GM18907 (cell line): ENCODE measurements at regions not wholly inside any gene's neighbourhood (a gene's known extent, or its start where the extent isn't known, plus 50 kb on each side); places are given as distances from the start of the nearest gene placed in this dataset.
A peak's percentile ranks its signal among the peaks of the same experiment; 100 is the strongest.

Experiments
- ATAC-seq: cut with Tn5 transposase; IDR thresholded peaks from one replicate; pipeline ENCODE4 v1.9.1; 2021; ENCODE audit warnings: mild to moderate bottlenecking, moderate library complexity; ENCODE audit not compliant: unreplicated experiment

DNA sequence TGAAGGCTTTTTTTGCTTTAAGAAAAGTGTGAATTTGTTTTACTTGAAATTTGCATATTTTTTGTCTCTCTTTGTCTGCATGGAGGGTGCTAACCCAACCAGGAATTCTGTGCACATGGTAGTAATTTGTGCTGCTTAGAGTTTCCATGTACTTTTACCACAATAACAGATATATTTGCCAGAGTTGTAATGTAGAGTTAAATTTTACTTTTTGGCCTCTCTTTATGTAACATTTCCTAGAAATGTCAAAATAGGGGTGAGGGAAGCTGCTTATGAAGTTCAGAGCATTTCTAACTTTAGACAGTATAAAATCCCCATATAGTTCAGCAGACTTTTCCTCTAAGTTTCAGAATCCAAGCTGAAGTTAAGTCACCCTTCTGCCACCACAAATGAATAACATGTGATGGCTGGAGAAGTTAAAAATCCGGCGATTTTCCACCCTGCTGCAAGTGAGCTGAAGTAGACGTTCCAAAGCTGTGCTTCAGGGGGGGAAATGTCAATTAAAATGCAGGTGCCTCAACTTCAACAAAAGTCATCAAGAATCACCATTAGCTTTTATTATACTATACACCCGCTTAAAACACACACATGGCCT lies 385.7 kb upstream of the NR2F2 start:
- ATAC-seq = no peak

DNA sequence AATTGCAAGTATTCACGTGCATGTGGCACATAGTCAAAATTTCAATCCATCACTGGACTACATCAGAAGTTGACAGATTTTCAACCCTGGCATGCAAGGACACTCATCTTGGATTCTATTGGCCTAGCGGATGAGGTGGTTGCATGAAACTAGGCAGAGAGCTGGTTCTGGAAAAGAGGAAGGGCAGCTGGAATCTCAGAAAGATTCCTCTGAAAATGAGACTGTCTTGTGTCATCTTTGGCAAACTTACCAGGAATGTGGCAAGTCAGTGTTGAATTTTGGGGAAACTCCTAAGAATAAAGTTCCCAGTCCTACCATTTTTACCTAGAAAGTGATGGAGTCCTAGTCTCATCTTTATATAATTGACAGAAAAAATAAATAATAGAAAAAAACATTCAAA lies 384.3 kb upstream of the NR2F2 start:
- ATAC-seq = no peak

DNA sequence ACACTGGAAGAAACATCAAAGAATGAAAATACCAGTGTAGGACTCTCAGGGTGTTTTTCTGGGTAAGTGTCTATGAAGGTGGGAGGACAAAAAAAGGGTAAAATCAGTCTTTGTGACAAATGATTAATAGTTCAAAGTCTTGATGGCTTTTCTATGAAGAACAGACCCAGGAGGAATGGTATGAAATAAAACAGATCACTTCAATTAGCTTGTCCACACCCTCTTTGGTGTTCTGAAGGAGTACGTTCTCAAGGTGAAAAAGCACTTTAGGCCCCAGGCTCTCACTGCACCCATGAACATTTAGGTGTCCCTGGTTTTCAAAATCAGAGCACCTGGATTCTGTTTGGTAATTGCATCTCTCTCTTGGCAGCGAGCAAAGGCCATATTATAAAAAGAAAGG lies 383.6 kb upstream of the NR2F2 start:
- ATAC-seq = no peak

DNA sequence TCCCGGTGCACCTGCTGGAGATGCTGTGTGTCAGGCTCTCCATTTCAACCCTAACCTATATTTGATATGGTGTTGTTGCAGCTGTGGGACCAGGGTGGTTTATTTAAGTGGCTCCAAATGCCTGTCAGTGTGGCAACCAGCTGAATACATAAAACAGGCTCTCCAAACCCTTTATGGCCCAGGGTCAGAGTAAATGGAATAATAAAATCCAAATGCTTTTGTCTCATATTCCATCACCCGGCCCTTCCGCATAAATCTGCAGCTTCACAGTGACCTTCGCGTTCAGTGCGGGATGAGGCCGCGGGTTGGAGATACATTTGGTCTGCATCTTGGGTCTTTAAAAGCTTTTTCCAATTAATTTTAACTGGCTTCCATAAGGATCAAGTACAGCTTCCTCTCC lies 382.1 kb upstream of the NR2F2 start:
- ATAC-seq = no peak

DNA sequence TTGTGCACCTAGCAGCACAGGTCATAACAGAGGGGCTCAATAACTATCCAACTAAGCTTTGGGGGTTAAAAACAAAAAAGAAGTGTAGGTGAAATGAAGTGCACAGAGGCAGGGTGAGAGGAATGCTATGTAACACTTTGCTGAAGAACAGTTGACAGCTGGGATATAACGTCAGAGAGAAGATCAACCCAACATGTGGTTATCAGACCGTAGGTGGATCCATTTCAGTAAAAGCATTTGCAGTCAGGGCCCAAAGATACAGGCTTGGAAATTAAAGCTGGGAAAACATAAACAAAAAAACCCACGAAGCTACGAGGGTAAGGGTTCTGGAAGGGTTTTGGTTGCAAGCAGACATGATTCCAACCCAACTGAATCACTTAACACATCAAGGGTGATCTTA lies 377.5 kb upstream of the NR2F2 start:
- ATAC-seq = no peak

DNA sequence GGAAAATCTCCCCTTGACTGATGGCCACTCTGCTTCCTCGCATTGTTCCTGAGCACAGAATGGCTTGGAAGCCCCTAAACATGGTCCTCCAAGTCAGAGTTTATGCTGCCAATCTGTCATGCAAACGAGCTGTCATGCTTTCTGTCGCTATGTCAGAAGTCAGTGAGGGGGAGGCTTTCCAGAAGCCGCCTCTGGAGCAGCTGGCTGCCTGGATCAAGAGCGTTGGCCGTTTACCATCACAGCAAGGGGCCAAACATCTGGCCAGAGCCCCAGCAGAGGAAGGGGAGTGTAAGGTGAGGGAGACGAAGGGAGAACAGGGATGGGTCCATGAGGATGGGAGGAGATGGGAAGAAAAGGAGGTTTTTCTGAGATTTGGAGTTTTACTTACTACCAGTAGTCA lies 372.6 kb upstream of the NR2F2 start:
- no peak for ATAC-seq

DNA sequence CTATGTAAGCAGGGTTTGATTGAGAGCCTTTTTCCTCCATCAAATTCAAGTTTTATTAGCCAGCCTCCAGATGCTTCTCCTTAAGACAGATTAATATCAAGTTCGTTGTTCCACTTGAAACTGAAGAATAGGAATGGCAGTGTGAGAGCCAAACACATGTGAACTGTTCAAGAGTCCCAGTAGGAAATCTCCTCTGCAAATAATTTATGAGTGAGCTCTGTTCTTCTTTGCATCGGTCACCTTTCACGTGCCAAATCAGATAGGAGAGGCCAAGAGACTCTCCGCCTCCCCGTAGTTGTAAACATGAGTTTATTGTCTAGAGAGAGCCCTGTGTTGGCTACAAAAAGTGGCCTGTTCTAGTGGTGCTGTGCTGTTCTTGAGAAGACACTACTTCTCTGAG lies 372.1 kb upstream of the NR2F2 start:
- ATAC-seq = no peak

DNA sequence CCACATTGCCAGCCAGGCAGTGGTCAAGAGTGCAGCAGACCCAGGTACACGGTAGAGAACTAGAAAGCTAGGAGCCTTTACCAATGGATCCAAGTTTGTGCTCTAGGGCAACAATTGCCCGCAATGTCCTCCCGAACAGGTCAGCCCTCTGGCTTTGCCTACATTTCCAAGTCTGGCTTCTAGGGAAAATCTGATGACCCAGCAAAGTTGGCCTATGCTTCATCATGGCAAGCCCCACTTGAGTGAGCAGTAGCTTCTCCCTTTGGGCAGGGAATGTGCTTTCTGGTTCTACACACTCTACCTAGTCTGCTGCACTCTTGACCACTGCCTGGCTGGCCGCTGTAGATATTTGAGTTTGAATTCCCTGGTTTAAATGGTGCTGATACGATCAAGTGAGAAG lies 361.6 kb upstream of the NR2F2 start:
- ATAC-seq = no peak

DNA sequence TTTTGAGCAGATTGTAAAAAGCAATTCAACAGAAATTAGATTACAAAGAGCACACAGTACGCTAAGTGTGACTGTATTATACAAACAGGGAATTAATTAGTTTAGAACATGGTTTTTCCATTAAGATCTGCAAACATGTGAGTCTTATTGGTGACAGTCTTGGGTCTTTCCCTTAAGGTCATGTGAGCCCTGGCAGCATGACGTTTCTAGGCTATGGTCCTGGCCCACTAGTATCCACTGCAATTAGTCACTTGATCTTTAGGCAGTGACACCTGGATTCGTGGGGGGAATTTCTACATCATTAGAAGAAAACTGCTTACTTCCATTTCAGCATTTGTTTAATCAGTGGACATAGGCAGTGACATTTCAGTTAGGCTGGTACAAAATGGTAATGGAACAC lies 360.2 kb upstream of the NR2F2 start:
- no peak for ATAC-seq

DNA sequence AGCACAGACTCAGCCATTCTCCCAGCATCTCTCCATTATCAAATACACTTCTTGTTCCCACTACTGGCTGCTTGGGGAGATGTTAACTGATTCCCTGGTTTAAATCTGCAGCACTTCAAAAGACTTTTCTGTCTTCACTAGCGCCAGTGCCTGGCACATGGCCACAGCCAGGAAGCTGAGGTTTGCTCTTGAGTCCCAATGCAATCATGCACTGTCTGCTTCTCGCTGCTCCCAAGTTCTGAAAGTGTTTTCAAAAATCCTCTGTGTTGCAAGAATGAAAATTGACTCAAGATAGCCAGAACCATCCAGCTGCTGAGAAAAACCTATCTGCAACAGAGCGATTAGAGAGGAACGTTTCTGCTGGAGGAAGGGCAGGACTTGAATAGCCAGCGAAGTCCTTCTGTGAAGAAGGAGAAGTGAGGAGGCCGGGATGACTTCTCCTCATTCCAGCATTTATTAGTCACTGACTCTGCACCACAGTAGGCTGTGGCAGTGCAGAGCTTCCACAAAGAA lies 358.4 kb upstream of the NR2F2 start:
- ATAC-seq = no peak

DNA sequence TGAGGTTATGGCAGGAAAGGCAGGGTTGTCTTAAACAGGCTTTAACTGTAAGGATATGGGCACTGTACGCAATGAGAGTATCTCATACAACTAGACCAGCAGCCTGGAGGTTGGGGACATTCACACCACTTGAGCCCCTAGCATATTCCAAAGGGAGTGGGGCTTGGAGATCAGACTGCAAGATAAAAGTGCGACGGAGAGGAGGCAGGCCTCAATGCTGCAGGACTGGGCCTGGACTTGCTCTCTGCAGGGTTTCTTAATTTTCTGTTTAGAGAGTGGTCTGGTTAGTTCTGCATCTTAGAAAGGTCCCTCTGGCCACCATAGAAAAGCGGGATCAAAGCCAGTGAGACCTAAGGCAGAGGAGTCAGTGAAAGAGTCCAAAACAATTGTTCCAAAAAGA lies 357.7 kb upstream of the NR2F2 start:
- no peak for ATAC-seq

DNA sequence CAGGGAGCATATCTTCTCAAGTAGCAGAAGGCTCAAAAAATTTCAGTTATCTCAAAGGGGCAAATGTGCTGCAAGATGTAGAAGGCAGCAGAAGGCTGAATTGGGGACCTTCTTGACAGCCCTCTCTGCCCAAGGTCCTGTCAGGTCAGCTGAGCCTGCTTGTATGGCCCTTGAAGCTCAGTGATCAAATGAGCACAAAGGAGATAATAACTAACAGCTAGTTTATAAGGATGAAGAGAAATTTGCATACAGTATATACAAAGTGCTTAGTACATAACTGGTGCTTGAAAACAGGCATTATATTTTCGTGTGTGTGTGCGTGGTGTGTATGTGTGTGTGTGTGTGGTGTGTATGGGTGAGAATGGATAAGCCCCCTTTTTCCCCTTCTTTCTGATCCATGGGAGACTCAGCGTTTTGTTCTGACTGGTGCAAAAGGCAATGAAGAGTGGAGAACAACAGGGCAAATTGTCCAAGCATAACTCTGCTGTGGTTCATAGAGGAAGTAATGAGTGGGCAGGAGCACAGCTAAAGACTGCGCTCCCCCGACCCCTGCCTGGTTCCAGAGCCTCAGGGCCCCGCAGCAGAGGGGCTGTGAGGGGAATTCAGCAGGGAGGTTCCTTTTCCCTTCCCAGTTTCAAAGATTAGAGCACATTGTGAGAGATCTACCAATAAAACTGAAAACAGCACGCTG lies 356.8 kb upstream of the NR2F2 start:
- ATAC-seq = peak; percentile 86

DNA sequence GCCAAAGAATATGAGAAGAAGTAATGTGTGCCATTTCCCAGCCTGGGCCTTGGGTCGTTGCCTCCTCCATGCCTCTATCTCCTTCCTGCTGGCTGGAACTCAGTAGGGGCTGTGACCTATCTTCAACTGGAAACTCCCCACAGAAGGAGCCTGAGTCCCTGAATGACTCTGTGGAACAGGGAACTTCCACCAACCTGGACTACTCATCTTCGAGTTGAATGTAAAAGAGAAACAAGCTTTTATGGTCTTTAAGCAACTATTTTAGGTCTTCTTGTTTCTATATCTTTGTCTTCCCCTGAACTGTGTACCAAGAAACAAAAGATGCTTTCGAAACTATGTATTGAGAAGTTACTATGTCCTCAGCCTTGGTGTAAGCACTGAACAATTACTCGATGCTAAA lies 355.3 kb upstream of the NR2F2 start:
- ATAC-seq = peak; percentile 52

DNA sequence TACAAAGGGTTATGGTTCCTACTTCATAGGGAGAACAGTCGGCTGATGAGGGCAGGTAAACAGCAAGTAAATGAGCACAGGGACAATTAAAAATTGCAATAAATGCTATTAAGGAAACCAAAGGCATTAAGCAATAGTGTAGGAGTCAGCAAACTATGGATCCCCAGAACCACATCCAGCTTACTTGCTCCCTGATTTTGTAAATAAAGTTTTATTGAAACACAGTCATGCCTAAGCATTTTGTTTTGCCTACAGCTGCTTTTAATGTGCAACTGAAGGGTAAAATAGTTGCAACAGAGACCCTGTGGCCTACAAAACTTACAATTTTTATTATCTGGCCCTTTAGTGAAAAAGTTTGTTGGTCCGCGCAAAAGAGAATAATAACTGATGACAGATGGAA lies 351.2 kb upstream of the NR2F2 start:
- no peak for ATAC-seq

DNA sequence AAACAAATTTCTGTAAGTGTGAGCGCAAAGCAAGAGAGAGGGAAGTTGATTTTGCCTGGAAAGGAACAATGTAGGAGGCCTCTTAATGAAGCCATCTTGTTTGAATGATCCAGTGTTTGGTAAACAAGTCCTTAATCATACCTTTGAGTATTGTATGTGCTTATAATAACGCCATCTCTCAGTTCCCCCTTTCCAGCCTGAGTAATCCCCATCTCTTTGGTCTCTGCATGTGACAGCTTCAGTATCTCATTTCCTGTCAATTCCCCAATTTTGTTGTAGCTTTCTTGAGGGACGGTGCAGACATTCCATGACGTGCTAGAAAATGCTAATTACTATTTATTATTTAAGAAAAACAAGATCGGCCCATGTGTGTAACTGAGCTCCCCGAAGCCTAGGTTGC lies 349.3 kb upstream of the NR2F2 start:
- no peak for ATAC-seq

DNA sequence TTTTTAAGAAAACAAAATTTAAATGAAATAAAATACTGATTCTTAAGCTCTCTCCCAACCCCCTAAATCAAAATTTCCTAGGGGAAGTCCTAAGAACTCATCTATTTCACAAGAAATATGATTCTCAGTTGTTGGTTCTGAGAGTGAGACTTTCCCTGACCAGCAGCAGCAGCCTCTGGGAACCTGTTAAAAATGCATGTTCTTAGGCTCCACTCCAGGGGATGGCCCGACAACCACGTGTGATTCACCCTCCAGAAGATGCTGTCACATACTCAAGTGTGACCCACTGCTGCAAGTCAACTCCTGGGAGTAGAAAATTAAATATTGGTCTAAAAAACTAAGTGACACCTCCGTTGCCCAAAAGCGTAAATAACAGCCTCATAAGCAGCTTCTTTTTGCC lies 343.2 kb upstream of the NR2F2 start:
- no peak for ATAC-seq

DNA sequence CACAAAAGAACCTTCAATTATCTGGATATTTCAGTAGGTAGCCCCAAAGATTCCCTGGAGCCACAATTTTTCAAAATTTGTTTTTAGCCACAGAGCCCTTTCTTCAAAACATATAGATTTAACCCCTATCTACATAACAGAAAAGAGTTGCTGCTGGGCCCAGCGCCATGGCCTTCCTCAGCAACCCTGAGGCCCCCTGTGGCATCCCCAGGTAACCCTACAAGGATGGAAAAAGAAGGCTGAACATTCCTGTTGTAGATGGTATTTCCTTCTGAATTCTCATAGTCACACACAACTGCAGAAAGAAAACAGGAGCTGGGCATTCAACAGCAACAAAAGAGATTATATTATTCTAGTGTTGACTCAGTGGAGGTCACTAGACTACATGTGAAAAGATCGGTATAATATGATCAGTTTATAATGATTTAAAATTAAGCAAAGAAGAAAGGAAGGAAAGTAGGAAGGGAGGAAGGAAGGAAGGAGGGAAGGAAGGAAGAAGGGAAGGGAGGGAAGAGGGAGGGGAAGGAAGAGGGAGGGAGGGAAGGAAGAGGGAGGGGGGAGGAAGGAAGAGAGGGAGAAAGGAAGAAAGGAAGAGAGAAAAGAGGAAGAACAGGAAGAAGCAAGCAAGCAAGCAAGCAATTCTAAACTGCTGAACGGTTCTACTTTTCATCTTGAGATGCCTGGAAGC lies 342.5 kb upstream of the NR2F2 start:
- no peak for ATAC-seq

DNA sequence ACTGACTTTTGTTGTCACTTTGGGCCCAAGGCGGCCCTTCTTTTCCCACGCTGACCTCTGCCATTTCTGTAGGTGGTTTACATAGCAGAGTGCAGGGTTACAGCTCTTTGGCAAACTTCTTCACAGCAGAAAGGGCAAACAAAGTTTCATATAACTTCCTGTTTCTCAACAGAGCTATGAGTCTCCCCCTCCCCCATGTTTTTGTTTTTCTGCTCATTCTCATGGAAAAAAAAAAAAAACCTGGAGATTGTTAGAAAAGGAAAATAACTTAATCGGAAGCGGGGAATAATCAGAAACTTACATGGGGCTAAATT lies 342.0 kb upstream of the NR2F2 start:
- ATAC-seq = no peak

DNA sequence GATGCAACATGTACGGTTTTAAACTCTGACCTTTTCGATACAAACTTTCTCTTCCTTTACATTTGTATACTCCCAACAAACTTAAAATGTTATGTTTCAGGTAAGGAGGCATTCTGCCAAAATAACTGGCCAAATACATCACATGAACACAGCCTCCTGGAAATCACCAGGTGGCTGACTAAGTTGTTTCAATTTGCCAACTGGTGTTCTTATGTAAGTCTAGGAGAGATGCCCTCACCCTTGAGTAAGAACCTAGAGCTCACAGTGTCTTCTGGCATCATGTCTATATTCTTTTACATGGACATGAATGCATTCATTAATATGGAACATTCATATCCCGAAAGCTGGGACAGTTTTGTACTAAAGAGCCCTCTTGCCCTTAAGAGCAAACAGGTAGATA lies 341.1 kb upstream of the NR2F2 start:
- no peak for ATAC-seq

DNA sequence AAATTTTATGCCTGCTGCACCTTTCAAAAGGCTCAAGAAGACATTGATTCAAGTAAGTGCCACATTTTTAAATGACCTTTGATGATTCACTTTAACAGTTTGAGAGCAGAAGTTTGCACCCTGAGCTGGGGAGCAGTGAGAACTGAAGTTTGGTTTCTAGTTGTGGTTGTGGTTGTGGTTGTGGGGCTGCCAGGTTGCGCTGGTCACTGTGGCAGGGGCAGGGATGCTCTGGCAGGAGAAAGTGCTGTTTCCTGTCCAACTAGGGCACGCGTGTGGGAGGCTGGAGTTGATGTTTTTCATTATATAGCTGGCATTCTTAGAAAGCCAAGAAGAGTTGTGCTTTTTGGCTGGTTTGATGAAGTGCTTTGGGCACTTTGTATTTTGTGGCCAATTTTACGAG lies 339.7 kb upstream of the NR2F2 start:
- ATAC-seq = peak; percentile 65

DNA sequence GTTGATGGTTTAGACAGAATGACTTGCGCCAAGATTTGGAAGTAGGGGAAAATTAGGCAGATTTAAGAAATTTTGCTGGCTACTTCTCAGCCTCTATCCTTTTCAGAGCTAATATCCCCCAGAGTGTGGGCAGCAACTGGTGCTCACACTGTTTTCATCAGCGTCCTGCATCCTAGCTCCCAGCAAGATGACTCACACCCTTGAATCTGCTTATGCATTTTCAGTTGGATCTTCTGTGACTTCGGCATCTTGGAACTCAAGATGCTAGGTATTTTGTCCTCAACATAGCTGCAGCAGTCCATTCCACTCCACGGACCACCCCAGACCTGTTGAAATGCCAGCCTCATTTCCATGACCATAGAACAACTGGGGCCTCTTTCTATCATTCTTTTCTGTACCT lies 336.1 kb upstream of the NR2F2 start:
- no peak for ATAC-seq

DNA sequence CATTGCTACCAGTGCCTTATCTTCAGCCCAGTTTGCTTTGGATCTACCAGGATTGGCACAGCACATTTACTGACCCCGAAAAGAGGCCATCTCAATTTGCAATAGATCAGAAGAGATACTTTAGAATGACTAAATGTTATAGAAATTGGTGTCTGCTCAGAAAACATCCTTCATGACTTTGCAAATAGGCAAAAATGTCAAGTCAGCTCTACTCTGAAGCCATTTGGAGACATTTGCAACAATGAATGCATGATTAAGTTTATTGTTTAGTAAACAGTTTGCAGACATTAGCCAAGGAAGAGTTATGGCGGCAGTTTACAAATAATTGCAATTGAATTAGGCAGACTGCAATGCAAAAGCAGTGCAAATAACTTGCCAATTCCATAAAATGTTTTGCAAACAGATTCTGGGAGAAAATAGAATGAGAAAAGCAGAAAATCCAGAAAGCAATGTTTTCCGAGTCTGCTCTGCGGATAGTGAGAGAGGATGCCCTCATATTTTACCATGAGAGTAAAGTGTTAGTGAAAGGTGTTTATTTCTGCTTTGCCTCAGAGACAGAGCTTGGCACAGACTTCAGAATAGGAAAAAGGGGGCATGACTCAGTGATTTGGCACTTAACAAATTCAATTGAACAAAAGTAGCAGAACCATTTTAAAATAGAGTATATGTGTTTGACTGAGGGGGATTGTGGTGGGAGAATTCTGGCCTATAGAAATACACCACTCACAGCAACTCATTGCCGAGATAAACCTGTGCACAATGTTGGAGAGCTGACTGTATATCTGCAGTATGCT lies 334.9 kb upstream of the NR2F2 start:
- ATAC-seq = no peak
